NB4 (cell line): ENCODE measurements at regions not wholly inside any gene's neighbourhood (a gene's known extent, or its start where the extent isn't known, plus 50 kb on each side); places are given as distances from the start of the nearest gene placed in this dataset.

Source experiments
- POLR2A ChIP-seq: IDR thresholded peaks from 2 replicates; pipeline ENCODE4 v1.6.1; 2011; ENCODE audit warnings: mild to moderate bottlenecking; ENCODE audit not compliant: insufficient read length; ENCODE audit errors: extremely low read depth
- TF ChIP-seq, protein P1 (sequence below): IDR thresholded peaks from one replicate; pipeline ENCODE4 v1.5.1; 2012; ENCODE audit warnings: low read depth, low read length
- TF ChIP-seq, protein P2 (sequence below): IDR thresholded peaks from 2 replicates; pipeline ENCODE4 v1.6.1; 2011; ENCODE audit warnings: low read depth, low read length

DNA sequence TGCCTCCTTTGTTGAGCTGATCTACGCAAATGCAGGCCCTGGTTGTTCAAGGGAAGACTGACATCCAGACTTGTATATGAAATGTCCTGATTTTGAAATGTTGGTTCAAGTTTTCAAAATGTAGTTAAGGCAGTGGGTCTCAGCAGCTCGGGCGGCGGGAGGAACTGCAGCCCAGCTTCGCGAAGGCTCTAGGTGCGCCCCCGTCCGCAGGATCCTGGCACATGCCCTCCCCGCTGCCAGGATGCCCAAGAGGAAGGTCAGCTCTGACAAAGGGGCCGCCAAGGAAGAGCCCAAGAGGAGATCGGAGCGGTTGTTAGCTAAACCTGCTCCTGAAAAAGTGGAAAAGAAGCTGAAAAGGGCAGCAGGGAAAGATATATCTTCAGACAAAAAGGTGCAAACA is 1310.1 kb downstream of the ADGRL3 start:
- TF ChIP-seq, protein P1, sequence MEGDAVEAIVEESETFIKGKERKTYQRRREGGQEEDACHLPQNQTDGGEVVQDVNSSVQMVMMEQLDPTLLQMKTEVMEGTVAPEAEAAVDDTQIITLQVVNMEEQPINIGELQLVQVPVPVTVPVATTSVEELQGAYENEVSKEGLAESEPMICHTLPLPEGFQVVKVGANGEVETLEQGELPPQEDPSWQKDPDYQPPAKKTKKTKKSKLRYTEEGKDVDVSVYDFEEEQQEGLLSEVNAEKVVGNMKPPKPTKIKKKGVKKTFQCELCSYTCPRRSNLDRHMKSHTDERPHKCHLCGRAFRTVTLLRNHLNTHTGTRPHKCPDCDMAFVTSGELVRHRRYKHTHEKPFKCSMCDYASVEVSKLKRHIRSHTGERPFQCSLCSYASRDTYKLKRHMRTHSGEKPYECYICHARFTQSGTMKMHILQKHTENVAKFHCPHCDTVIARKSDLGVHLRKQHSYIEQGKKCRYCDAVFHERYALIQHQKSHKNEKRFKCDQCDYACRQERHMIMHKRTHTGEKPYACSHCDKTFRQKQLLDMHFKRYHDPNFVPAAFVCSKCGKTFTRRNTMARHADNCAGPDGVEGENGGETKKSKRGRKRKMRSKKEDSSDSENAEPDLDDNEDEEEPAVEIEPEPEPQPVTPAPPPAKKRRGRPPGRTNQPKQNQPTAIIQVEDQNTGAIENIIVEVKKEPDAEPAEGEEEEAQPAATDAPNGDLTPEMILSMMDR, result no peak
- TF ChIP-seq, protein P2, sequence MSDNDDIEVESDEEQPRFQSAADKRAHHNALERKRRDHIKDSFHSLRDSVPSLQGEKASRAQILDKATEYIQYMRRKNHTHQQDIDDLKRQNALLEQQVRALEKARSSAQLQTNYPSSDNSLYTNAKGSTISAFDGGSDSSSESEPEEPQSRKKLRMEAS, result no peak
- no peak for TF ChIP-seq POLR2A
